T-helper 2 cell treated with Interferon-gamma antibody and Interleukin-4, amounts not matched to agents 5 μg/mL and 100 μg/mL, for 36 hours (primary cell): ENCODE measurements at regions not wholly inside any gene's neighbourhood (a gene's known extent, or its start where the extent isn't known, plus 50 kb on each side); places are given as distances from the start of the nearest gene placed in this dataset.

Source experiments
- DNase-seq: peaks from one replicate; pipeline ENCODE4 v3.0.0; 2021; ENCODE audit warnings: low spot score
- H3K27ac Mint-ChIP-seq: one replicate; pipeline ENCODE4 v1.8.0; 2021; ENCODE audit warnings: mild to moderate bottlenecking, mixed read lengths
- H3K27me3 Mint-ChIP-seq: one replicate; pipeline ENCODE4 v1.8.0; 2021; ENCODE audit warnings: low read depth, mixed read lengths
- H3K36me3 Mint-ChIP-seq: one replicate; pipeline ENCODE4 v1.8.0; 2021; ENCODE audit warnings: low read depth, mixed read lengths
- H3K4me1 Mint-ChIP-seq: one replicate; pipeline ENCODE4 v1.8.0; 2021; ENCODE audit warnings: low read depth, mixed read lengths
- H3K4me3 Mint-ChIP-seq: one replicate; pipeline ENCODE4 v1.8.0; 2022; ENCODE audit warnings: mild to moderate bottlenecking, moderate library complexity, mixed read lengths
- H3K9me3 Mint-ChIP-seq: one replicate; pipeline ENCODE4 v1.8.0; 2021; ENCODE audit warnings: mixed read lengths

- H3K27ac Mint-ChIP-seq = no peak overlapping the region
- no peak overlapping the region for H3K4me3 Mint-ChIP-seq
- no peaks in the 10 kb centered on the region for H3K4me1 Mint-ChIP-seq
- no peak for DNase-seq
- peaks cover 23% of the 10 kb centered on the region for H3K9me3 Mint-ChIP-seq
- no peaks in the 10 kb centered on the region for H3K27me3 Mint-ChIP-seq
- no peaks in the 10 kb centered on the region for H3K36me3 Mint-ChIP-seq
Measured at GRCh38 chr7:153297141-153297540, 537.6 kb downstream of the ACTR3B start.

GRCh38 chr7:153301936-153302335 is 542.4 kb downstream of the ACTR3B start:
- DNase-seq = no peak
- Mint-ChIP-seq H3K36me3 (no peaks in the 10 kb centered on the region), H3K27ac (no peak overlapping the region), H3K4me3 (no peak overlapping the region), H3K27me3 (no peaks in the 10 kb centered on the region), H3K9me3 (peaks cover 40% of the 10 kb centered on the region), H3K4me1 (no peaks in the 10 kb centered on the region)

- no peak for DNase-seq
- H3K4me1 Mint-ChIP-seq = no peaks in the 10 kb centered on the region
- H3K36me3 Mint-ChIP-seq = no peaks in the 10 kb centered on the region
- no peak overlapping the region for H3K27ac Mint-ChIP-seq
- peaks cover 15% of the 10 kb centered on the region for H3K9me3 Mint-ChIP-seq
- no peak overlapping the region for H3K4me3 Mint-ChIP-seq
- H3K27me3 Mint-ChIP-seq = no peaks in the 10 kb centered on the region
Measured at GRCh38 chr7:153320005-153320404, 560.5 kb downstream of the ACTR3B start.

GRCh38 chr7:153320681-153321080 is 561.1 kb downstream of the ACTR3B start:
- no peaks in the 10 kb centered on the region for H3K27me3 Mint-ChIP-seq
- no peak overlapping the region for H3K27ac Mint-ChIP-seq
- no peaks in the 10 kb centered on the region for H3K4me1 Mint-ChIP-seq
- no peak for DNase-seq
- H3K9me3 Mint-ChIP-seq = peaks cover 15% of the 10 kb centered on the region
- no peak overlapping the region for H3K4me3 Mint-ChIP-seq
- H3K36me3 Mint-ChIP-seq = no peaks in the 10 kb centered on the region

GRCh38 chr7:153322991-153323390 is 563.4 kb downstream of the ACTR3B start:
- H3K27ac Mint-ChIP-seq = no peak overlapping the region
- H3K4me1 Mint-ChIP-seq = no peaks in the 10 kb centered on the region
- H3K4me3 Mint-ChIP-seq = no peak overlapping the region
- DNase-seq = no peak
- H3K27me3 Mint-ChIP-seq = no peaks in the 10 kb centered on the region
- no peaks in the 10 kb centered on the region for H3K36me3 Mint-ChIP-seq
- H3K9me3 Mint-ChIP-seq = peaks cover 32% of the 10 kb centered on the region

GRCh38 chr7:153324094-153324493 is 564.5 kb downstream of the ACTR3B start:
- Mint-ChIP-seq H3K27me3 (no peaks in the 10 kb centered on the region), H3K4me3 (no peak overlapping the region), H3K4me1 (no peaks in the 10 kb centered on the region), H3K36me3 (no peaks in the 10 kb centered on the region), H3K9me3 (peaks cover 33% of the 10 kb centered on the region), H3K27ac (no peak overlapping the region)
- DNase-seq = no peak

GRCh38 chr7:153327683-153328082 is 568.1 kb downstream of the ACTR3B start:
- no peak overlapping the region for H3K4me3 Mint-ChIP-seq
- H3K36me3 Mint-ChIP-seq = no peaks in the 10 kb centered on the region
- H3K4me1 Mint-ChIP-seq = no peaks in the 10 kb centered on the region
- H3K27ac Mint-ChIP-seq = no peak overlapping the region
- H3K27me3 Mint-ChIP-seq = no peaks in the 10 kb centered on the region
- H3K9me3 Mint-ChIP-seq = peaks cover 32% of the 10 kb centered on the region
- DNase-seq = no peak

- no peak overlapping the region for H3K4me3 Mint-ChIP-seq
- H3K36me3 Mint-ChIP-seq = no peaks in the 10 kb centered on the region
- DNase-seq = no peak
- no peaks in the 10 kb centered on the region for H3K4me1 Mint-ChIP-seq
- no peak overlapping the region for H3K27ac Mint-ChIP-seq
- H3K27me3 Mint-ChIP-seq = no peaks in the 10 kb centered on the region
- H3K9me3 Mint-ChIP-seq = peaks cover 32% of the 10 kb centered on the region
Measured at GRCh38 chr7:153331427-153331826, 571.9 kb downstream of the ACTR3B start.

- Mint-ChIP-seq H3K4me1 (no peaks in the 10 kb centered on the region), H3K9me3 (peaks cover 7% of the 10 kb centered on the region)
- DNase-seq = no peak
Measured at GRCh38 chr7:153354071-153354470, 594.5 kb downstream of the ACTR3B start.

GRCh38 chr7:153370092-153370491 is 610.5 kb downstream of the ACTR3B start:
- H3K27ac Mint-ChIP-seq = no peak overlapping the region
- no peak overlapping the region for H3K4me3 Mint-ChIP-seq
- H3K4me1 Mint-ChIP-seq = no peaks in the 10 kb centered on the region
- no peaks in the 10 kb centered on the region for H3K27me3 Mint-ChIP-seq
- no peak for DNase-seq
- no peaks in the 10 kb centered on the region for H3K36me3 Mint-ChIP-seq
- peaks cover 12% of the 10 kb centered on the region for H3K9me3 Mint-ChIP-seq

More at GRCh38 chr7:153354071-153354470, 594.5 kb downstream of the ACTR3B start:
- Mint-ChIP-seq H3K36me3 (no peaks in the 10 kb centered on the region), H3K27ac (no peak overlapping the region), H3K27me3 (no peaks in the 10 kb centered on the region), H3K4me3 (no peak overlapping the region)

GRCh38 chr7:153380636-153381035 is 621.1 kb downstream of the ACTR3B start:
- Mint-ChIP-seq H3K27ac (no peak overlapping the region), H3K9me3 (no peaks in the 10 kb centered on the region), H3K27me3 (no peaks in the 10 kb centered on the region), H3K36me3 (no peaks in the 10 kb centered on the region), H3K4me3 (no peak overlapping the region), H3K4me1 (no peaks in the 10 kb centered on the region)
- DNase-seq = no peak

GRCh38 chr7:153381275-153382040 is 621.9 kb downstream of the ACTR3B start:
- no peak overlapping the region for H3K27ac Mint-ChIP-seq
- no peak overlapping the region for H3K4me3 Mint-ChIP-seq
- H3K27me3 Mint-ChIP-seq = no peaks in the 10 kb centered on the region
- H3K36me3 Mint-ChIP-seq = no peaks in the 10 kb centered on the region
- DNase-seq = no peak
- no peaks in the 10 kb centered on the region for H3K4me1 Mint-ChIP-seq
- H3K9me3 Mint-ChIP-seq = no peaks in the 10 kb centered on the region

GRCh38 chr7:153382641-153383101 is 623.1 kb downstream of the ACTR3B start:
- no peak overlapping the region for H3K27ac Mint-ChIP-seq
- H3K36me3 Mint-ChIP-seq = no peaks in the 10 kb centered on the region
- no peak overlapping the region for H3K4me3 Mint-ChIP-seq
- no peak for DNase-seq
- H3K9me3 Mint-ChIP-seq = peaks cover 3% of the 10 kb centered on the region
- no peaks in the 10 kb centered on the region for H3K27me3 Mint-ChIP-seq
- H3K4me1 Mint-ChIP-seq = no peaks in the 10 kb centered on the region

GRCh38 chr7:153383781-153384180 is 624.2 kb downstream of the ACTR3B start:
- Mint-ChIP-seq H3K36me3 (no peaks in the 10 kb centered on the region), H3K4me1 (no peaks in the 10 kb centered on the region), H3K27ac (no peak overlapping the region), H3K4me3 (no peak overlapping the region), H3K9me3 (peaks cover 9% of the 10 kb centered on the region), H3K27me3 (no peaks in the 10 kb centered on the region)
- no peak for DNase-seq

- Mint-ChIP-seq H3K4me1 (no peaks in the 10 kb centered on the region), H3K4me3 (no peak overlapping the region), H3K9me3 (peaks cover 21% of the 10 kb centered on the region), H3K27ac (no peak overlapping the region), H3K36me3 (no peaks in the 10 kb centered on the region), H3K27me3 (no peaks in the 10 kb centered on the region)
- no peak for DNase-seq
Measured at GRCh38 chr7:153385502-153385901, 626.0 kb downstream of the ACTR3B start.
